SK-N-DZ (cell line): ENCODE measurements at regions not wholly inside any gene's neighbourhood (a gene's known extent, or its start where the extent isn't known, plus 50 kb on each side); places are given as distances from the start of the nearest gene placed in this dataset.

Source experiments
- DNase-seq: peaks from one replicate; pipeline ENCODE4 v3.0.0-alpha.2; 2015; ENCODE audit warnings: low spot score

GRCh38 chr17:71938340-71939010 is 182.3 kb upstream of the SOX9 start:
- no peak for DNase-seq

- no peak for DNase-seq
Measured at GRCh38 chr17:71941920-71942319, 178.9 kb upstream of the SOX9 start.

- no peak for DNase-seq
Measured at GRCh38 chr17:71942626-71943025, 178.2 kb upstream of the SOX9 start.

DNA sequence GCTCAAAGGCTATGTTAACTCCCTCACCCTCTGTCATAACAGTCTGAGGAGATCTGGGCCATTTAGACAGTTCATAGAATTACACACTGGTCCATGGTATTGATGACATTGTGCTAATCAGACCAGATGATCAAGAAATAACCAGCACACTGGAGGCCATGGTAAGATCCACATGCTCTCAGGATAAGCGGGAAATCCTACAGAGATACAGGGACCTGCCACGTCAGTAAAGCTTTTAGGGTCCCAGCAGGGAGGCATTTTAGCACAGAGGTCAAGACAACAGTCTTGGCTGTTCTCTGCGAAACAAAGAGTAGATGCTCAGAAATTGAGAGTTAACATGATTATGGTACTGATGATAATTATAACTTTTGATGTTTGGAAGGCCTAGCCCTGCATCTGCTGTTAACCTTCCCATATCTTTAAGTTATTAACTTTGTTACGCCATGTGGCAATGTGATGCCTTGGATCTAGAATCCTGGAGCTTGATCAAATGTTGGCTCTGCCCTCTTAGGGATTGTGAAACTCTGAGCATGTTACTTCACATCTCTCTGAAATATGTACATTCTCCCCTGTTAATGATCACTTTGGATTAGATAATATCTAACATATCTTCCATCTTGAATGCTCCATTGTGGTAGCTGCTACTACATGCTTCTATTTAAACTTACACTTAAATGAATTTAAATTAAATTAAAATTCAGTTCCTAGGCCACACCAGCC is 172.0 kb upstream of the SOX9 start:
- no peak for DNase-seq

DNA sequence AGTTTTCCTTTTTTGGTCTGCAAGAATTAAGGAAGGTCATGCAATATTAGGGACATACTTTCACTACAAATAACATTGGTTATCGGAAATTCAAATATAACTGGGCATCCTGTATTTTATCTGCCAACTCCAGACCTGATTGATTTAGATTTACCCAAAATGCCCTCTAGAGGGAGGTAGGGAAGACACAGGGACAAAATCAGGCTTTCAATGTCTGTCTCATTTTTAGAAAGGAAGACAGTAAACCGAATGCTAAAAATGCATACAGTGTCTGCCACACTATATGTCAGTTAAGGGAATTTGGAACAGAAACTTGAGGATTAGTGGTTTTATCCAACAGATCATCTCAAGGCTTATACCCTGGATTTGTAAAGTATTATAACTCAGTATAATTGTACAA is 161.7 kb upstream of the SOX9 start:
- DNase-seq, result no peak

DNA sequence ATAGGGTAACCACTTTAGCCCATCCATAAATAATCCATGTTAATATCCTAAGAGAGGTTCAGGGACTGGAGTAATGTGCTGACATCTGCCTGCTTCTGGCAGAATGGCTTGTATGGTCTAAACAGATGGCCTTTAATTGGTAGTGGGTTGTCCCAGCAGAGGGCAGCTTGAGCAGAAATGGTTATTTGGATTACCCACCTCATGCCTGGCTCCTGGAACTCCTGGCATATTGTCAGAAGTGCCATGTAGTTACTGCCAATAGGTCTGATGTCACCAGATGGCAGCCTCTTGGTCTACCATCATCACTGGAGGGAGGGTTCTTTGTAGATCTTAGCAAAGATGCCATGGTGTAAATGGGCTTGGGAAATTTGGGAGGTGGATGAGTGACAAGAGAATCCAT is 157.5 kb upstream of the SOX9 start:
- DNase-seq, result no peak

GRCh38 chr17:71963791-71964190 is 157.0 kb upstream of the SOX9 start:
- DNase-seq, result no peak

DNA sequence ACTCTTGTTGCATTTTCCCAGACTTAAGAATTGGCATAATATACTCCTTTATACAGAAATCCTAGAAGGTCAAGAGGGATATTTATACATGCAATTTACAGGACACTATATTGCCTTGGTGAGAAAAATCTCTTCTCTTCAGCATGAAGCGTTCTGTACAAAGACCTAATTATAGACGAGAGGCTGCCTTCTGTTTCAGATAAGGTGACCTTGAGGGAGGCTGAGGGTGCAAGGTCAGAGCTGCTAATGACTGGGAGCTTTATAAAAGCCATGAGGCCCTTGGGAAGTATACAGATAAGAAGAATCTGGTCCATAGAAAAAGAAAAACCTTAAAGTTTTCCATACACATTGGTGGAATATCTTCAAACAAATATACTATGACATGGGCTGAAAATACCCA is 156.3 kb upstream of the SOX9 start:
- DNase-seq, result no peak

- DNase-seq, result no peak
Measured at GRCh38 chr17:71966055-71966454, 154.8 kb upstream of the SOX9 start.

DNA sequence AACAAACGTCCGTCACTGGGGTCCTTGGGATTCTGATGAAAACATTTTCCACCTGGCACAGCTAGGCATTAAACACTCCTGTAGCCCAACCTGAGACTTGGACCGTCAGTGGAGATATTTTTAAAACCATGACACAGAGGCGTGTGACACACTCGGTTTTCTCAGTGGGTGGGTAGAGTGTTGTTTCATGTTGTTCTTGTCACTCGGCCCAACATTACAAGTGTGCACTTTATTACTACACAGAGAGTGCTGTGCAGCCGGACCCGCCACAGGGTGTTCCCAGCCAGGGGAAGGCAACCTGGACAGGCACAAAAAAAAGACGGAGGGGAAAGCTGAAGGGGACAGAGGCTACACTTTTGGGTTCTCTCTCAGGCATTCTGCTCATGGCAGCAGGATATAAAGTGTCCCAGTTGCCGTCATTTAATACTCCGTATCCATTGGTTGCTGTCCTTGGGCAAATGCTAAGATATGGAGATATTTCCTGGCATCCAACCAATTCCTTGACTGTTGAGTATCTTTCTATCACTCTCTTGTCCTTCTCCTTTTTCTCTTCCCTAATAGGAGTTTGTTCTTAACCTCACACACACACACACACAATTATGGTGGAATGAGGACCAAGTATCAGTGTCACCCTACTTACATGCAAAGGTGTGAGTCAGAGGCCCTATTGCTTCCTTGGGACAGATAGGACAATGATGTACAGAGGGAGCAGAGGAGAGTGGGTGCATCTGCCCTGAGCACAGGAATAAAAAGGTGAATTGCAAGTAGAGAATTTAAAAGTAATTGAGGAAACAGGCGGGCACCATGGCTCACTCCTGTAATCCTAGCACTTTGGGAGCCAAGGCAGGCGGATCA is 154.1 kb upstream of the SOX9 start:
- DNase-seq, result no peak

GRCh38 chr17:71969500-71969899 is 151.3 kb upstream of the SOX9 start:
- DNase-seq, result no peak

- no peak for DNase-seq
Measured at GRCh38 chr17:71970312-71970711, 150.5 kb upstream of the SOX9 start.

DNA sequence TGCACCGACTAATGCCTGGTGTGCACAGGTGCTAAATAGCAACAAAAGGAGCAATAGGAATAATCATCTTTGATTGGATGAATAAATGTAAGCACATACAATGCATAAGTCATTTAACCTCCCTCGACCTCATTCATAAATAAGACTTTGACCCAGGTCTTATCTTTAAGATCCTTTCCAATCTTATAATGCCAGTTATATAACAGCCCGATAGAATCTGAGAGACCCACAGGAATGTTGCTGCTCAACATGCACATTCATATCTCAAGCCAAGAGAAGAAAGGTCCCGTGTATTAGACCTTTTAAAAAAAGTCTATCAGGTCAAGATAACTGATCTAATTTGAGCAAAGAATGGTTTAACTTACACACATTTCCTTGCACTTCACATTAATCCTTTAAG is 146.8 kb upstream of the SOX9 start:
- no peak for DNase-seq

DNA sequence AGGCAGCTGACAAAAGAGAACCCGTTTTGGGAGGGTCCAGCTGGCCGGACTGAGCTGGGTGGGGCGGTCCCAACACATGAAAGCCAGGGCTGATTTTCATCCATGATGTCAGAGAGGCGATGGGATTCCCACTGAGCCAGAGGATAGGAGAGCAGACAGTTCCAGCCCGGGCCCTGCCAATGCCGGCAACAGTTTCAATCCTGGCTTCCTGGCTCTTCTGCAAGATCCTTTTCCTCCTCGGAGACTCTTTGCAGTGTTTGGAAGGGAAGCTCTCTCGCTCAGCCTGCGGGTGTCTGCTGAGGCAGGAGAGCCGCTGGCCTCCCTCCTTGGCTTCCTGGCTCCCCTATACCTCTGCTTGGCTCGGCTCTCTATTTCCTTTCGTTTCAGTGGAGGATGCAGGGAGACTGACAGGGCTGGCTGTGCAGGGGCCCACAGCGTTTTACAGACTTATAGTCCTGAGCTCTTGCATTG is 145.5 kb upstream of the SOX9 start:
- no peak for DNase-seq

GRCh38 chr17:71976011-71976649 is 144.7 kb upstream of the SOX9 start:
- peak; percentile 11 for DNase-seq

- no peak for DNase-seq
Measured at GRCh38 chr17:71978435-71978834, 142.4 kb upstream of the SOX9 start.

DNA sequence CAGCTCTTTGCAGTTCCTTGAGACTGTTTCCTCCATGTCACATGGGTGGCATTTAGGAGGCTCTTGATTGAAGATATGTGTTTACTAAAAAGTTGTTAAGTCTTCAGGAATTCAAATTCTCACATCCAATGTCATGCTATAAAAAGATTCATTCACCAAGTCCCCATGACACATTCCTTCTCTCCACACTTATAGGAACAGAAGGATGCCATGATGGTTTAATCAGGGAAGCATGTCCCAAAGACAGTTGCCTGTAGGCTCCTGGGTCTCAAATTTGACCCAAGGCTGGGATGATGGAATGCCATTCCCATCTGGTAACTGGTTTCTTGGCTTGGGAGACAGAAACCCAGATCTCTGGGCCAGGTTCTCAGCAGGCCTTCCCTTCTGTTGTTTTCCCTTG is 140.6 kb upstream of the SOX9 start:
- no peak for DNase-seq

- DNase-seq, result no peak
Measured at GRCh38 chr17:71983828-71984227, 137.0 kb upstream of the SOX9 start.

GRCh38 chr17:71985111-71986039 is 135.4 kb upstream of the SOX9 start:
- DNase-seq, result no peak

DNA sequence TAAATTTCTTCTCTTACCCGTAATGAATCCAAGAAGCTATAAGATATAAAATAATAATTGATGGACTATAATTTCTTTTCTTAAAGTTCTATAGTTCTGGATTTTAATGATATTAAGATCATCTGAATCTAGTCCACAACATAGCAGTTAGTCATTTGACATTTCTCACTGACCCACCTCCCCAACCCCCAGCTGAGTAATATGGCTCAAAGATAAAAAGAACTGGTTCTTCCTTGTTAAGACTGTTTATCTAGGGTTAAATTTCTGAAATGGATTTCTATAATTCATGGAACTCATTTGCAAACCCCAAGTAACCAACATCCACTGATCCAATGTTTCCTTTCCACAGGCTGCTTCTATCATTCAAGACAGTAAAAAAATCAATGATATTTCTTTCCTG is 133.9 kb upstream of the SOX9 start:
- DNase-seq, result no peak

- DNase-seq, result no peak
Measured at GRCh38 chr17:71987634-71988033, 133.2 kb upstream of the SOX9 start.
